GM21526 (cell line): ENCODE measurements at regions not wholly inside any gene's neighbourhood (a gene's known extent, or its start where the extent isn't known, plus 50 kb on each side); places are given as distances from the start of the nearest gene placed in this dataset.

Experiments used
- ATAC-seq: cut with Tn5 transposase; IDR thresholded peaks from one replicate; pipeline ENCODE4 v1.9.1; 2021; ENCODE audit warnings: moderate library complexity; ENCODE audit not compliant: unreplicated experiment, low FRiP score

GRCh38 chr3:72473156-72473555, 375.1 kb downstream of the SHQ1 start:
- ATAC-seq: peak; percentile 79

DNA sequence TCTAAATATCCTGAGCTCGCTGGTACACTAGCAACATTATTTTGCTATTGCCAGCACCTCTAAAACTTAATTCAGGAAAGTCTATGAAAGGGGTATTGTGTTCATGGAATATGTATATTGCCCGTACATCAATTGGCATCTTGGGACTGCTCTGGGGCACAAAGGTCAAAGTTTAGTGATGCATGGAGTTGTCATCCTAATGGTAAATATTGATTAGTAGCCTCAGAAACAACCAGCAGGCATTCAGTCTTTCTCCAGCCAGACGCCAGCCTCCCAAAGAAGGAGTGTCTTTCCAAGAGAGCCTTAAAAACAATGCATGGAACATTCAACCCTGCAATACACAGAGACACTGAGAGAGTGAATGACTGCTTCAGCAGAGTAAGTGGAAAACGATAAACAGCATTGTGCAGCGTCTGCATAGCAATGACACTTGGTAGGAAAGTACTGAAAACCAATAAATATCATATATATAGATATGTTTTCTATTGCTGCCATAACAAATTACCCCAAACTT, 377.3 kb downstream of the SHQ1 start:
- ATAC-seq: no peak

GRCh38 chr3:72465853-72466252, 382.4 kb downstream of the SHQ1 start:
- no peak for ATAC-seq

DNA sequence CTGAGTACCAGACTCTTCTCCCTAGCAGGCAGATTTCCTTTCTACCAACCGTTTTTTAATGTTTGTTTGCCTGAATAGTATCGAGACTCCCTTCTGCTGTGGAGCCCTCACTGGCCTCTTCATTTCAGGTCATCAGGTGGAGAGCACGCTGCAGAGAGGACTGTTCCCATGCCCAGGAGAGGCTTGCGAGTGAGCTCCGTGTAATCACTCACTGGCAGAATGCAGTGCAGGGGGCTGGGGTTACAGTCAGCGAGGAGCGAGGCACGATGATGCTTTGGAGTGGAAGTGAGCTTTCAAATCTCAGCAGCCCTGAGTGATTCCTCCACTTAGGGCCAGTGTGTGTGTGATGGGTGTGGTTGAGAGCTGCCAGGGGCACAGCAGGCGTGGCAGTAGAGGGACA, 385.2 kb downstream of the SHQ1 start:
- no peak for ATAC-seq

GRCh38 chr3:72462595-72463011, 385.6 kb downstream of the SHQ1 start:
- ATAC-seq: no peak

GRCh38 chr3:72461787-72462186, 386.5 kb downstream of the SHQ1 start:
- ATAC-seq: no peak

GRCh38 chr3:72460205-72461174, 387.8 kb downstream of the SHQ1 start:
- ATAC-seq: no peak

DNA sequence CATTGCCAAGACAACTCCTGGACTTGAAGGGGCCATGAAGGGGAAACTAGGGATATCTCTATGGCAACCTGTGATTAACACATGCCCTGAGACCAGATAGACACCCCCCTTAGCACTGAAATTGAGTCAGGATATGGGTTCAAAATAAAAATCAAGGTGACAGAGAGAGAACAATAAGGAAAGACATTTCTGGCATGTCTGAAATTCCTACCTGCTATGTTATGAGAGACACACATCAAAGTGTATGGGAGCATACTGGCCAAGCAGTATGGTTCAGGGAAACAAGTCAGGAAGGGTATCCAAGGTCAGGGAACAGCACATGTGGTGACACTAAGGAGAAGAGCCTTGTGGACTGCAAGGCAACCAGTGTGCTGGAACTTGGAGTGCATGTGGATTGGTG, 388.7 kb downstream of the SHQ1 start:
- no peak for ATAC-seq

- ATAC-seq: no peak
Observed at GRCh38 chr3:72458375-72458774, 389.9 kb downstream of the SHQ1 start.

GRCh38 chr3:72454441-72454840, 393.8 kb downstream of the SHQ1 start:
- ATAC-seq: no peak

DNA sequence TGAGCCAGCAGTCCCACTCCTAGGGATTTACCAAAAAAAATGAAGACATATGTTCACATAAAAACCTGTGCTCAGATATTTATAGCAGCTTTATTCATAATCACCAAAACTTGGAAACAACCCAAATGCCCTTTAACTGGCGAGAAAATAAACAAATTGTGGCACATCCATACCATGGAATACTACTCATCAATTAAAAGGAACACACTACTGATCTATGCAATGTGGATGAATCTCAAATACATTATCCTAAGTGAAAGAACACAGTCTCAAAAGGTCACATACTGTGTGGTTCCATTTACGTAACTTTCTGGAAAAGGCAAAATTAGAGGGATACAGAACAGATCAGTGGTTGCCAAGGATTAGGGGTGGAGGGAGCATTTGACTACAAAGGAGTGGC, 394.5 kb downstream of the SHQ1 start:
- ATAC-seq: no peak

GRCh38 chr3:72452745-72453144, 395.5 kb downstream of the SHQ1 start:
- ATAC-seq: no peak

GRCh38 chr3:72451841-72452240, 396.4 kb downstream of the SHQ1 start:
- no peak for ATAC-seq

- ATAC-seq: no peak
Observed at GRCh38 chr3:72449551-72449950, 398.7 kb downstream of the SHQ1 start.

GRCh38 chr3:72448858-72449257, 399.4 kb downstream of the SHQ1 start:
- no peak for ATAC-seq

- ATAC-seq: no peak
Observed at GRCh38 chr3:72448375-72448823, 399.8 kb downstream of the SHQ1 start.

GRCh38 chr3:72447059-72447946, 400.9 kb downstream of the SHQ1 start:
- peak; percentile 80 for ATAC-seq

DNA sequence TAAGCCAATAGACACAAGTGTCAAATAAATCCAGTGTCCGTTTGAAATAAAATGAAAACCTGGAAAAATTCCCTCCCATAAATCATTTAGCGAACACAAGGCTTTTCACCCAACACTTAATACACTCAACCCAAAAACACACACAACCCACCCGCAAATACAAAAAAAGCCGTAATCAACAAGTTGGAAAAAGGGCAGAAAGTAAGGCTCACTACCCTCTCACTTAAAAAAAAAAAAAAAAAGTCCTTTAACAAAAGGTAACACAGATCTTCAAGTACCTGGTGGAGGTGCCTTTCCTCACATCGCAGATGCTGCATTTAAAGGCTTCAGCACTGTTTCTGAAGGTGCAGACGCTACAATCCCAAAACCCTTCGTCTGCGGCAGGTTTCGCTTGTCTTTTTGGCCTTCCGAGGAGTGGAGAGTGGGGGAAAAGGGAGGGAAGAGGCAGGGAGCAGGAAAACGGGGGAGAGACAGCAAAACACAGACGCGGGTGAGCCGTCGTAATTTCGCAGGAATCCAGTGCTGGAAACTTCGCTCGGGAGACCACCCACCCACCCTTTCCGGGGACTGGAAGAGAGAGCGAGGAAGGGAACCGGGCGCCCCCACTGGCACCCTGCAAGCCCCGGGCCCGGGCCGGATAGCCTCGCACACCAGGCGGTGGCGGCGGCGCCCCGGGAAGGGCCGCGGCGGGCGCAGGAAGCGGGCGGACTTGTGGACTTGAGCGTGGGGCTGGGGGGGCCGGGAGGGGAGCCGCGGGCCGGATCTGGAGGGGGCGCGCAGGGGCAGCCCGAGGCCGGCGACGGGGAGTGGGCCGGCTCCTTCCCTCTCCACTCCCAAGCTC, 401.8 kb downstream of the SHQ1 start, which contains the start of gene RYBP:
Gene RYBP, minus strand, starts transcription at position 404 of the 841 bp plus-strand sequence.
- ATAC-seq: peak; percentile 19

DNA sequence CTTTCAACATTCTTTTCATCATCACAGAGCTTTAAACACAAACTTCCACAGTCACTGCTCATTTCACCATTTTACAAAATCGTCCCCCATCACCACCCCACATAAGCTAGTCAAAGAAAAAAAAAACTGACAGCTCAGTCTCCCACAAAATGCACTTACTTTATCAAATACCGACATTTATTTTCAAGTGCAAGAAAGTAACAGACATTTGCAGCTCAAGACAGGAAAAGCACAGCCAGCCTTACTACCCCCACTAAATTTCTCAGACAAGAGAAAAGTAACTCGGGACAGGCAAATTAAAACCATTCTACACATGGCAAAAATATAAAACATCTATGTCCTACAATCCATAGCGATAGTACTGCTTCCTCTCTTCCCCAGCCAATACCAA, 402.4 kb downstream of the SHQ1 start:
- no peak for ATAC-seq

DNA sequence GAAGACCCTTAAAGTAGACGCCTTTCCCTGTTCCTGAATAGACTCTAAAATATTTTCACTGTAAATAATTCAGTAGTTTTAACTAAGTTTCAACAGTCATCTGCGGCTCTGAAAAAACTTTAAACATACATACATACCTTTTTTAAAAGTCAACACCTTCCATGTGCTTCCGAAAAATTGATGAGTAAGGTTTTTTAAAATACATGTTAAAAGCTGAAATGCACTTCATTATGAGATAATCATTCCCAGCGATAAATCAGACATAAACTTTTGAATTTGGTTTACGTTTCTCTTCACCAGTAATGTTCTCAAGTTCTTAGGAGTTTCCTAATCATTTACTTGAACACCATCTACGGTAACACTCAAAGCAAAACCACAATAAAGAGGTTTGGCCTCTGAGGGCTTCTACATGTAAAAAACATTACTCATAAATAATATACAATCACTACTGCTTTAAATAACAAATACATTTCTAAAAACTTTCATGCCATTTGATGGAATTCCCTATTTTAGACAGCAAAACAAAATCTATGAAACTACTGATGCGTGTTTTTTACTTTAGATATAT, 403.5 kb downstream of the SHQ1 start:
- ATAC-seq: no peak
